HCT116 (cell line): ENCODE measurements at regions not wholly inside any gene's neighbourhood (a gene's known extent, or its start where the extent isn't known, plus 50 kb on each side); places are given as distances from the start of the nearest gene placed in this dataset.

ENCODE experiments used
- ATAC-seq: fragments of 200-7000 bp; cut with Tn5 transposase; 2 replicates; pipeline ENCODE4 v1.9.1; 2020; ENCODE audit warnings: mild to moderate bottlenecking, moderate library complexity
- BruUV-seq: library from RNA; stranded (reverse); fragments of 400-500 nt; replicated peaks from 2 replicates; lab custom pipeline; 2021; lab: Mats Ljungman, UMichigan
- CTCF ChIA-PET: fragments of 300-600 bp; sonication (Branson Sonifier 250); formaldehyde crosslinking; loops from one replicate; lab custom pipeline; 2021; ENCODE audit warnings: antibody characterized with exemption; lab: Charles Lee
- POLR2A ChIA-PET: fragments of 300-600, 350-600 bp; sonication (Branson Sonifier 250); formaldehyde crosslinking; loops from one replicate; lab custom pipeline; 2021; ENCODE audit warnings: antibody characterized with exemption; lab: Charles Lee
- RAD21 ChIA-PET, 2 experiments: fragments of 300-600 bp; sonication (Branson Sonifier 250); formaldehyde crosslinking; loops; one replicate each; lab custom pipeline; 2023; ENCODE audit warnings: low total read pairs in 2 of 2; ENCODE audit not compliant: uncharacterized antibody in 2 of 2, unreplicated experiment in 2 of 2, low non-redundant PET in 1 of 2; lab: Charles Lee
- DNase-seq: peaks from one replicate; pipeline ENCODE4 v3.0.0-alpha.2; 2010; ENCODE audit warnings: low read depth, low spot score
- H2AFZ ChIP-seq: fragments of 200-600 bp; shearing (Covaris generic), sonication (generic); 2 replicates; pipeline ENCODE4 v1.6.1; 2017; ENCODE audit warnings: low read depth, mixed run types, mixed read lengths, antibody characterized with exemption, low read length; ENCODE audit not compliant: poor library complexity, severe bottlenecking
- H3K27ac ChIP-seq: 2 replicates; pipeline ENCODE4 v1.5.1; 2012; ENCODE audit warnings: low read depth, low read length
- H3K27me3 ChIP-seq: fragments of 200-600 bp; sonication (generic); 2 replicates; pipeline ENCODE4 v1.6.1; 2016; ENCODE audit warnings: mixed run types, low read length, mixed read lengths; ENCODE audit not compliant: insufficient read depth
- H3K36me3 ChIP-seq, 2 experiments: fragments of 200-500 bp in 1 of 2; fragments of 200-600 bp in 1 of 2; sonication (Bioruptor generic) in 1 of 2; sonication (generic) in 1 of 2; 2 replicates each; pipeline versions ENCODE4 v1.5.1 to v1.6.1; 2014 to 2016; ENCODE audit warnings: low read length in 2 of 2, inconsistent platforms in 1 of 2, mixed read lengths in 1 of 2, mixed run types in 1 of 2; ENCODE audit not compliant: insufficient read depth in 2 of 2, control insufficient read depth in 1 of 2
- H3K4me1 ChIP-seq, 2 experiments: fragments of 200-600 bp in 1 of 2; sonication (generic) in 1 of 2; 2 replicates each; pipeline versions ENCODE4 v1.5.1 to v1.6.1; 2012 to 2017; ENCODE audit warnings: low read length in 2 of 2, inconsistent platforms in 1 of 2, mild to moderate bottlenecking in 1 of 2, mixed read lengths in 1 of 2, mixed run types in 1 of 2, moderate library complexity in 1 of 2; ENCODE audit not compliant: insufficient read depth in 2 of 2, control insufficient read depth in 1 of 2
- H3K4me2 ChIP-seq: fragments of 200-600 bp; sonication (generic); 2 replicates; pipeline ENCODE4 v1.6.1; 2017; ENCODE audit warnings: mixed run types, low read length, mixed read lengths
- H3K4me3 ChIP-seq, 2 experiments: fragments of 200-600 bp in 1 of 2; sonication (generic) in 1 of 2; replicated peaks in 1 of 2; 2 replicates each; pipeline ENCODE4 v1.5.1; 2011 to 2016; ENCODE audit warnings: low read length in 2 of 2, control low read depth in 1 of 2, low read depth in 1 of 2, mild to moderate bottlenecking in 1 of 2, mixed read lengths in 1 of 2, mixed run types in 1 of 2
- H3K79me2 ChIP-seq: fragments of 200-600 bp; sonication (generic); 2 replicates; pipeline ENCODE4 v1.6.1; 2017; ENCODE audit warnings: mild to moderate bottlenecking, mixed run types, low read length, moderate library complexity, mixed read lengths; ENCODE audit not compliant: insufficient read depth
- H3K9ac ChIP-seq: fragments of 200-600 bp; sonication (generic); 2 replicates; pipeline ENCODE4 v1.6.1; 2016; ENCODE audit warnings: low read length, mixed read lengths
- H3K9me2 ChIP-seq: fragments of 200-600 bp; sonication (generic), shearing (Covaris generic); 2 replicates; pipeline ENCODE4 v1.6.1; 2017; ENCODE audit warnings: mixed run types, mild to moderate bottlenecking, moderate library complexity; ENCODE audit not compliant: insufficient read depth
- H3K9me3 ChIP-seq, 2 experiments: fragments of 200-500 bp in 1 of 2; fragments of 200-600 bp in 1 of 2; sonication (Bioruptor generic) in 1 of 2; sonication (generic) in 1 of 2; 2 replicates each; pipeline ENCODE4 v1.6.1; 2014 to 2017; ENCODE audit warnings: low read length in 2 of 2, mixed read lengths in 2 of 2, inconsistent platforms in 1 of 2, low read depth in 1 of 2, mild to moderate bottlenecking in 1 of 2, mixed run types in 1 of 2, moderate library complexity in 1 of 2; ENCODE audit not compliant: control insufficient read depth in 1 of 2, insufficient read depth in 1 of 2
- H4K20me1 ChIP-seq: fragments of 200-600 bp; sonication (generic), shearing (Covaris generic); 2 replicates; pipeline ENCODE4 v1.6.1; 2017; ENCODE audit warnings: mixed run types, mild to moderate bottlenecking, moderate library complexity; ENCODE audit not compliant: insufficient read depth
- ATF3 ChIP-seq: IDR thresholded peaks from 2 replicates; pipeline ENCODE4 v1.6.1; 2012
- CBX3 ChIP-seq: IDR thresholded peaks from 2 replicates; pipeline ENCODE4 v1.6.1; 2012; ENCODE audit warnings: low read depth
- CEBPB ChIP-seq: IDR thresholded peaks from 2 replicates; pipeline ENCODE4 v1.6.1; 2012; ENCODE audit warnings: low read depth
- EGR1 ChIP-seq: IDR thresholded peaks from 2 replicates; pipeline ENCODE4 v1.6.1; 2012; ENCODE audit warnings: low read depth
- ELF1 ChIP-seq: IDR thresholded peaks from 2 replicates; pipeline ENCODE4 v1.6.1; 2012; ENCODE audit warnings: low read depth, borderline replicate concordance
- EZH2 ChIP-seq: fragments of 200-600 bp; sonication (generic); IDR thresholded peaks from 2 replicates; pipeline ENCODE4 v1.6.1; 2017; ENCODE audit warnings: antibody characterized with exemption, mixed run types
- EZH2phosphoT487 ChIP-seq: fragments of 200-600 bp; IDR thresholded peaks from 2 replicates; pipeline ENCODE4 v1.6.1; 2018; ENCODE audit warnings: antibody characterized with exemption, borderline replicate concordance
- JUND ChIP-seq: IDR thresholded peaks from 2 replicates; pipeline ENCODE4 v1.6.1; 2012
- POLR2A ChIP-seq: IDR thresholded peaks from 2 replicates; pipeline ENCODE4 v1.7.0; 2011; ENCODE audit warnings: borderline replicate concordance; ENCODE audit not compliant: insufficient read depth, insufficient read length; ENCODE audit errors: extremely low read depth
- POLR2AphosphoS5 ChIP-seq: IDR thresholded peaks from 2 replicates; pipeline ENCODE4 v1.6.1; 2011; ENCODE audit warnings: mild to moderate bottlenecking, low read depth, low read length, moderate library complexity
- RAD21 ChIP-seq: IDR thresholded peaks from 2 replicates; pipeline ENCODE4 v1.6.1; 2012; ENCODE audit warnings: low read depth, mild to moderate bottlenecking
- TCF7L2 ChIP-seq: IDR thresholded peaks from 2 replicates; pipeline ENCODE4 v1.7.0; 2011; ENCODE audit warnings: borderline replicate concordance, inconsistent platforms; ENCODE audit not compliant: insufficient read depth, insufficient read length; ENCODE audit errors: extremely low read depth
- YY1 ChIP-seq: IDR thresholded peaks from 2 replicates; pipeline ENCODE4 v1.6.1; 2011; ENCODE audit warnings: low read length, low read depth, moderate library complexity, mild to moderate bottlenecking; ENCODE audit not compliant: insufficient replicate concordance; ENCODE audit errors: extremely low read depth
- ZBTB33 ChIP-seq: IDR thresholded peaks from 2 replicates; pipeline ENCODE4 v1.6.1; 2011; ENCODE audit warnings: mild to moderate bottlenecking, low read length, moderate library complexity; ENCODE audit not compliant: insufficient replicate concordance; ENCODE audit errors: extremely low read depth
- ZFX ChIP-seq: fragments of 450-650 bp; IDR thresholded peaks from 2 replicates; pipeline ENCODE4 v1.6.1; 2017
- intact Hi-C: fragments of 100-400 bp; cut with micrococcal nuclease; formaldehyde crosslinking; loops from 2 replicates; pipeline ENCODE4 v1.10.0; 2022
- TF ChIP-seq, protein P1 (sequence below): IDR thresholded peaks from 2 replicates; pipeline ENCODE4 v1.6.1; 2012; ENCODE audit warnings: low read depth
- TF ChIP-seq, protein P2 (sequence below), 3 experiments: fragments of 200-600 bp in 1 of 3; sonication (generic) in 1 of 3; IDR thresholded peaks in 2 of 3; conservative IDR thresholded peaks in 1 of 3; 2 replicates each; pipeline ENCODE4 v1.5.1; 2012 to 2017; ENCODE audit warnings: low read depth in 2 of 3, low read length in 2 of 3, antibody characterized with exemption in 1 of 3, borderline replicate concordance in 1 of 3, control low read depth in 1 of 3, mild to moderate bottlenecking in 1 of 3, mixed read lengths in 1 of 3, mixed run types in 1 of 3, moderate library complexity in 1 of 3; ENCODE audit not compliant: insufficient read depth in 1 of 3

- no peak for DNase-seq
- ChIA-PET POLR2A (no interaction called here), CTCF (no interaction called here)
These were observed 311.9 kb upstream of the RUNX1 start for GRCh38 chr21:35360870-35361570.

More at GRCh38 chr21:35360870-35361570, 311.9 kb upstream of the RUNX1 start:
- Histone ChIP-seq H3K9me3 (no peaks in the 10 kb centered on the region), H3K27ac (no peak overlapping the region), H3K9ac (no peak overlapping the region), H3K4me3 (no peak overlapping the region), H4K20me1 (no peaks in the 10 kb centered on the region), H3K27me3 (no peaks in the 10 kb centered on the region), H3K9me2 (no peaks in the 10 kb centered on the region), H3K36me3 (no peaks in the 10 kb centered on the region), H3K4me2 (no peak overlapping the region), H2AFZ (no peak overlapping the region), H3K79me2 (no peaks in the 10 kb centered on the region), H3K4me1 (no peaks in the 10 kb centered on the region)
- BruUV-seq, result no TSS peak
- RAD21 ChIA-PET, result no interaction called here
- ATAC-seq, result no peak
- intact Hi-C loops, result no loop called here
- TF ChIP-seq ATF3 (no peak), JUND (no peak), RAD21 (no peak), YY1 (no peak), EZH2 (no peak), CEBPB (no peak), ZFX (no peak), ELF1 (no peak), POLR2AphosphoS5 (no peak), EZH2phosphoT487 (no peak), EGR1 (no peak), ZBTB33 (no peak), TCF7L2 (no peak), POLR2A (no peak), CBX3 (no peak)
- TF ChIP-seq, protein P1, sequence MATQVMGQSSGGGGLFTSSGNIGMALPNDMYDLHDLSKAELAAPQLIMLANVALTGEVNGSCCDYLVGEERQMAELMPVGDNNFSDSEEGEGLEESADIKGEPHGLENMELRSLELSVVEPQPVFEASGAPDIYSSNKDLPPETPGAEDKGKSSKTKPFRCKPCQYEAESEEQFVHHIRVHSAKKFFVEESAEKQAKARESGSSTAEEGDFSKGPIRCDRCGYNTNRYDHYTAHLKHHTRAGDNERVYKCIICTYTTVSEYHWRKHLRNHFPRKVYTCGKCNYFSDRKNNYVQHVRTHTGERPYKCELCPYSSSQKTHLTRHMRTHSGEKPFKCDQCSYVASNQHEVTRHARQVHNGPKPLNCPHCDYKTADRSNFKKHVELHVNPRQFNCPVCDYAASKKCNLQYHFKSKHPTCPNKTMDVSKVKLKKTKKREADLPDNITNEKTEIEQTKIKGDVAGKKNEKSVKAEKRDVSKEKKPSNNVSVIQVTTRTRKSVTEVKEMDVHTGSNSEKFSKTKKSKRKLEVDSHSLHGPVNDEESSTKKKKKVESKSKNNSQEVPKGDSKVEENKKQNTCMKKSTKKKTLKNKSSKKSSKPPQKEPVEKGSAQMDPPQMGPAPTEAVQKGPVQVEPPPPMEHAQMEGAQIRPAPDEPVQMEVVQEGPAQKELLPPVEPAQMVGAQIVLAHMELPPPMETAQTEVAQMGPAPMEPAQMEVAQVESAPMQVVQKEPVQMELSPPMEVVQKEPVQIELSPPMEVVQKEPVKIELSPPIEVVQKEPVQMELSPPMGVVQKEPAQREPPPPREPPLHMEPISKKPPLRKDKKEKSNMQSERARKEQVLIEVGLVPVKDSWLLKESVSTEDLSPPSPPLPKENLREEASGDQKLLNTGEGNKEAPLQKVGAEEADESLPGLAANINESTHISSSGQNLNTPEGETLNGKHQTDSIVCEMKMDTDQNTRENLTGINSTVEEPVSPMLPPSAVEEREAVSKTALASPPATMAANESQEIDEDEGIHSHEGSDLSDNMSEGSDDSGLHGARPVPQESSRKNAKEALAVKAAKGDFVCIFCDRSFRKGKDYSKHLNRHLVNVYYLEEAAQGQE, result no peak
- TF ChIP-seq, protein P2, sequence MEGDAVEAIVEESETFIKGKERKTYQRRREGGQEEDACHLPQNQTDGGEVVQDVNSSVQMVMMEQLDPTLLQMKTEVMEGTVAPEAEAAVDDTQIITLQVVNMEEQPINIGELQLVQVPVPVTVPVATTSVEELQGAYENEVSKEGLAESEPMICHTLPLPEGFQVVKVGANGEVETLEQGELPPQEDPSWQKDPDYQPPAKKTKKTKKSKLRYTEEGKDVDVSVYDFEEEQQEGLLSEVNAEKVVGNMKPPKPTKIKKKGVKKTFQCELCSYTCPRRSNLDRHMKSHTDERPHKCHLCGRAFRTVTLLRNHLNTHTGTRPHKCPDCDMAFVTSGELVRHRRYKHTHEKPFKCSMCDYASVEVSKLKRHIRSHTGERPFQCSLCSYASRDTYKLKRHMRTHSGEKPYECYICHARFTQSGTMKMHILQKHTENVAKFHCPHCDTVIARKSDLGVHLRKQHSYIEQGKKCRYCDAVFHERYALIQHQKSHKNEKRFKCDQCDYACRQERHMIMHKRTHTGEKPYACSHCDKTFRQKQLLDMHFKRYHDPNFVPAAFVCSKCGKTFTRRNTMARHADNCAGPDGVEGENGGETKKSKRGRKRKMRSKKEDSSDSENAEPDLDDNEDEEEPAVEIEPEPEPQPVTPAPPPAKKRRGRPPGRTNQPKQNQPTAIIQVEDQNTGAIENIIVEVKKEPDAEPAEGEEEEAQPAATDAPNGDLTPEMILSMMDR (IDR thresholded peaks at IDR 0.05 in 2 of 3, conservative IDR thresholded peaks at IDR 0.05 in 1 of 3; ENCODE audit: borderline replicate concordance in 1 of 3, insufficient read depth in 1 of 3, low read depth in 2 of 3, low read length in 2 of 3), result no peak
